Fibroblast of the aortic adventitia (primary cell): ENCODE measurements at regions not wholly inside any gene's neighbourhood (a gene's known extent, or its start where the extent isn't known, plus 50 kb on each side); places are given as distances from the start of the nearest gene placed in this dataset.

Experiments used
- DNase-seq: peaks from one replicate; pipeline ENCODE4 v3.0.0-alpha.2; 2010; ENCODE audit warnings: low read depth
- H3K4me3 ChIP-seq: 2 replicates; pipeline ENCODE4 v1.5.1; 2011; ENCODE audit warnings: low read depth, mild to moderate bottlenecking, control low read depth, low read length, moderate library complexity
- CTCF ChIP-seq: IDR thresholded peaks from 2 replicates; pipeline ENCODE4 v1.5.1; 2011; ENCODE audit warnings: mild to moderate bottlenecking, low read length, control low read depth, inconsistent platforms; ENCODE audit not compliant: insufficient read depth

GRCh38 chr4:20351360-20352162 lies 99.9 kb downstream of the SLIT2 start:
- no peak for DNase-seq
- no peak for TF ChIP-seq CTCF
- no peak overlapping the region for H3K4me3 ChIP-seq

GRCh38 chr4:20352163-20352431 lies 100.4 kb downstream of the SLIT2 start:
- no peak overlapping the region for H3K4me3 ChIP-seq
- TF ChIP-seq CTCF: no peak
- DNase-seq: no peak

GRCh38 chr4:20353646-20354045 lies 101.9 kb downstream of the SLIT2 start:
- no peak for TF ChIP-seq CTCF
- H3K4me3 ChIP-seq: no peak overlapping the region
- DNase-seq: no peak

GRCh38 chr4:20354120-20354519 lies 102.4 kb downstream of the SLIT2 start:
- no peak overlapping the region for H3K4me3 ChIP-seq
- TF ChIP-seq CTCF: no peak
- no peak for DNase-seq

GRCh38 chr4:20356565-20356964 lies 104.9 kb downstream of the SLIT2 start:
- no peak for TF ChIP-seq CTCF
- H3K4me3 ChIP-seq: peak overlapping the region; percentile 3
- DNase-seq: peak; percentile 79

GRCh38 chr4:20358110-20358509 lies 106.4 kb downstream of the SLIT2 start:
- no peak overlapping the region for H3K4me3 ChIP-seq
- no peak for DNase-seq
- TF ChIP-seq CTCF: no peak

- TF ChIP-seq CTCF: no peak
- H3K4me3 ChIP-seq: no peak overlapping the region
- no peak for DNase-seq
These were observed 108.0 kb downstream of the SLIT2 start for GRCh38 chr4:20359692-20360091.
